NB4 (cell line): ENCODE measurements at regions not wholly inside any gene's neighbourhood (a gene's known extent, or its start where the extent isn't known, plus 50 kb on each side); places are given as distances from the start of the nearest gene placed in this dataset.

Experiments
- POLR2A ChIP-seq: IDR thresholded peaks from 2 replicates; pipeline ENCODE4 v1.6.1; 2011; ENCODE audit warnings: mild to moderate bottlenecking; ENCODE audit not compliant: insufficient read length; ENCODE audit errors: extremely low read depth
- TF ChIP-seq, protein P1 (sequence below): IDR thresholded peaks from one replicate; pipeline ENCODE4 v1.5.1; 2012; ENCODE audit warnings: low read depth, low read length
- TF ChIP-seq, protein P2 (sequence below): IDR thresholded peaks from 2 replicates; pipeline ENCODE4 v1.6.1; 2011; ENCODE audit warnings: low read depth, low read length

DNA sequence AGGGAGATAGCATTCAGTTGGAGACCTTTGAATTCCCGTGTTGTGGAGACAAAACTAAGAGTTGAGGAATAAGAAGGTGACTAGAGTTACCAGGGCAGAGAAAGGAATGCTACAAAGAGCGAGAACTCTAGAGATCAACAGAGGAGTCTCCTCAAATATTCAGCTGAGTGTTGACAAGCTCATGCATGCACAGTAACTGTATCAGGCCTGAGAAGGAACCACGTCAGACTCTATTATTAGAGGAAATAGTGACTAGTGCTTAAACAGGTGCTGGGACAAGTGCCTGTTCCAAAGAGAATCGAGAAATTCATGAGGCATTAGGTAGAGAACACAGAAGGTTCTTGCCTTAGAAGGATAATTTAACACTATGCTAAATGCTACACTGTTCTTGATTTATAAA, 333.8 kb upstream of the CHORDC1 start:
- TF ChIP-seq, protein P1, sequence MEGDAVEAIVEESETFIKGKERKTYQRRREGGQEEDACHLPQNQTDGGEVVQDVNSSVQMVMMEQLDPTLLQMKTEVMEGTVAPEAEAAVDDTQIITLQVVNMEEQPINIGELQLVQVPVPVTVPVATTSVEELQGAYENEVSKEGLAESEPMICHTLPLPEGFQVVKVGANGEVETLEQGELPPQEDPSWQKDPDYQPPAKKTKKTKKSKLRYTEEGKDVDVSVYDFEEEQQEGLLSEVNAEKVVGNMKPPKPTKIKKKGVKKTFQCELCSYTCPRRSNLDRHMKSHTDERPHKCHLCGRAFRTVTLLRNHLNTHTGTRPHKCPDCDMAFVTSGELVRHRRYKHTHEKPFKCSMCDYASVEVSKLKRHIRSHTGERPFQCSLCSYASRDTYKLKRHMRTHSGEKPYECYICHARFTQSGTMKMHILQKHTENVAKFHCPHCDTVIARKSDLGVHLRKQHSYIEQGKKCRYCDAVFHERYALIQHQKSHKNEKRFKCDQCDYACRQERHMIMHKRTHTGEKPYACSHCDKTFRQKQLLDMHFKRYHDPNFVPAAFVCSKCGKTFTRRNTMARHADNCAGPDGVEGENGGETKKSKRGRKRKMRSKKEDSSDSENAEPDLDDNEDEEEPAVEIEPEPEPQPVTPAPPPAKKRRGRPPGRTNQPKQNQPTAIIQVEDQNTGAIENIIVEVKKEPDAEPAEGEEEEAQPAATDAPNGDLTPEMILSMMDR, result no peak
- TF ChIP-seq, protein P2, sequence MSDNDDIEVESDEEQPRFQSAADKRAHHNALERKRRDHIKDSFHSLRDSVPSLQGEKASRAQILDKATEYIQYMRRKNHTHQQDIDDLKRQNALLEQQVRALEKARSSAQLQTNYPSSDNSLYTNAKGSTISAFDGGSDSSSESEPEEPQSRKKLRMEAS, result no peak
- no peak for TF ChIP-seq POLR2A
